PC-9 (cell line): ENCODE measurements at regions not wholly inside any gene's neighbourhood (a gene's known extent, or its start where the extent isn't known, plus 50 kb on each side); places are given as distances from the start of the nearest gene placed in this dataset.

ENCODE experiments used
- CTCF ChIP-seq: fragments of 200-600 bp; sonication (generic); conservative IDR thresholded peaks from 2 replicates; pipeline ENCODE4 v1.6.1; 2017; ENCODE audit warnings: mixed run types, antibody characterized with exemption, mild to moderate bottlenecking, moderate library complexity
- EZH2 ChIP-seq: fragments of 200-600 bp; sonication (generic); IDR thresholded peaks from 2 replicates; pipeline ENCODE4 v1.8.0; 2017; ENCODE audit warnings: antibody characterized with exemption, low read depth

GRCh38 chr16:9521749-9522370, 430.4 kb downstream of the HAPSTR1 start:
- TF ChIP-seq CTCF (no peak), EZH2 (no peak)
